ENCODE measurements at regions not wholly inside any gene's neighbourhood (a gene's known extent, or its start where the extent isn't known, plus 50 kb on each side); places are given as distances from the start of the nearest gene placed in this dataset.
"Not testable (repeated sequence)": the region's sequence is repeated elsewhere in the genome, so short reads cannot be mapped to it uniquely, and the experiment has no call there.

DNA sequence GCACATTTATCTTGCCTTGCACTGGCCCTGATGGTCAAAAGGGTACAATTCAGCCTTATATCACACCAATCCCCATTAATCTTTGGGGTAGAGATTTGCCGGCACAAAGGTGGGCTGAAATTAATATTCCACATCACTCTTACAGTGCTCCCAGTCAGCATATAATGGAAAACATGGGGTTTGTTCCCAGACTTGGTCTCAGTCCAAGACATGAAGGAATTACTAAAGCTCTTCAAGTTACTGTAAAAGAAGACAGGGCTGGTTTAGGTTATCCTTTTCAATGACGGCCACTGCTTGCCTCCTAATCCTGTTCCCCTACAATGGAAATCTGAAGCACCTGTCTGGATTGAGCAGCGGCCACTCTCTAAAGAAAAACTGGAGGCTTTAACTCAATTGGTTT is 160.7 kb downstream of the IER5 start:
- no peak overlapping the region for H3K4me3 ChIP-seq (ENCODE audit: low read length)
- DNase-seq (ENCODE audit: low read depth) = no peak
- TF ChIP-seq, protein P1, sequence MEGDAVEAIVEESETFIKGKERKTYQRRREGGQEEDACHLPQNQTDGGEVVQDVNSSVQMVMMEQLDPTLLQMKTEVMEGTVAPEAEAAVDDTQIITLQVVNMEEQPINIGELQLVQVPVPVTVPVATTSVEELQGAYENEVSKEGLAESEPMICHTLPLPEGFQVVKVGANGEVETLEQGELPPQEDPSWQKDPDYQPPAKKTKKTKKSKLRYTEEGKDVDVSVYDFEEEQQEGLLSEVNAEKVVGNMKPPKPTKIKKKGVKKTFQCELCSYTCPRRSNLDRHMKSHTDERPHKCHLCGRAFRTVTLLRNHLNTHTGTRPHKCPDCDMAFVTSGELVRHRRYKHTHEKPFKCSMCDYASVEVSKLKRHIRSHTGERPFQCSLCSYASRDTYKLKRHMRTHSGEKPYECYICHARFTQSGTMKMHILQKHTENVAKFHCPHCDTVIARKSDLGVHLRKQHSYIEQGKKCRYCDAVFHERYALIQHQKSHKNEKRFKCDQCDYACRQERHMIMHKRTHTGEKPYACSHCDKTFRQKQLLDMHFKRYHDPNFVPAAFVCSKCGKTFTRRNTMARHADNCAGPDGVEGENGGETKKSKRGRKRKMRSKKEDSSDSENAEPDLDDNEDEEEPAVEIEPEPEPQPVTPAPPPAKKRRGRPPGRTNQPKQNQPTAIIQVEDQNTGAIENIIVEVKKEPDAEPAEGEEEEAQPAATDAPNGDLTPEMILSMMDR (conservative IDR thresholded peaks at IDR 0.05; ENCODE audit: low read depth, low read length) = no peak

DNA sequence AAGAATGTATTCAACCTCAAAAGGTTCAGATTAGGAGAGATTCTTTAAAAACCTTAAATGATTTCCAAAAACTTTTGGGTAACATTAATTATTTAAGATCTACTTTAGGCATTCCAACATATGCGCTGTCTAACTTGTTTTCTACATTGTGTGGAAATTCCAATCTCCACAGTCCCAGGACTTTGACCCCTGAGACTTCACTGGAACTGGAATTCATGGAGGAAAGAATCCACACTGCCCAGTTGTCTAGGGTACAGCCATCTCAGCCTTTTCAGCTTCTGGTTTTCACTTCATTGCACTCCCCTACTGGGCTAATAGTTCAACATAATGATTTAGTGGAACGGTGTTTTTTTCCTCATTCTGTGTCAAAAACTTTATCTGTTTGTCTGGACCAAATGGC is 161.5 kb downstream of the IER5 start:
- H3K4me3 ChIP-seq (ENCODE audit: low read length) = no peak overlapping the region
- peak; percentile 21 for DNase-seq (ENCODE audit: low read depth)
- TF ChIP-seq, protein P1 (conservative IDR thresholded peaks at IDR 0.05; ENCODE audit: low read depth, low read length) = no peak

DNA sequence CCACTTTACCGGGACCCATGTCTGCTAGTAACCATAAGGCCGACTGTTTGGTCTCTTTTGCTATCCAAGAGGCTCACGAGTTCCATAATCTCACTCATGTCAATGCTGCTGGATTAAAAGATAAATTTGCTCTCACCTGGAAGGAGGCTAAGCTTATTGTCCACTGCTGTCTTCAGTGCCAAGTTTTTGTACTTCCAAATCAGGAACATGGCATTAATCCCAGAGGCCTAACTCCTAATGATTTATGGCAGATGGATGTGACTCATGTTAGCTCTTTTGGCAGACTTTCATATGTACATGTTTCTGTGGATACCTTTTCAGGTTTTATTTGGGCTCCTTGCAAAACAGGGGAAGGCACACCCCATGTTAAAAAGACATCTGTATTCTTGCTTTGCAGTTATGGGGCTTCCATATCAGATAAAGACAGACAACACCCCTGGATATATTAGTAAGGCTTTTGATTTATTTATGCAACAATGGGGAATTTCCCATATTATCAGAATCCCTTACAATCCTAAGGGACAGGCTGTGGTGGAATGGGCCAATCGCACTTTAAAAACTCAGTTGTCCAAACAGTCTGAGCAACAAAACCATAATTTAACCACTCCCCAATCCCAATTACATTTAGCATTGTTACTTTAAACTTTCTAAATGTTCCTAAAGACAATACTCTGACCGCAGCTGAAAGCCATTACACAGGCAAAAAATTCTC is 162.7 kb downstream of the IER5 start:
- TF ChIP-seq, protein P1 (conservative IDR thresholded peaks at IDR 0.05; ENCODE audit: low read depth, low read length) = no peak
- H3K4me3 ChIP-seq (ENCODE audit: low read length) = no peak overlapping the region
- DNase-seq (ENCODE audit: low read depth) = peak; percentile 64

DNA sequence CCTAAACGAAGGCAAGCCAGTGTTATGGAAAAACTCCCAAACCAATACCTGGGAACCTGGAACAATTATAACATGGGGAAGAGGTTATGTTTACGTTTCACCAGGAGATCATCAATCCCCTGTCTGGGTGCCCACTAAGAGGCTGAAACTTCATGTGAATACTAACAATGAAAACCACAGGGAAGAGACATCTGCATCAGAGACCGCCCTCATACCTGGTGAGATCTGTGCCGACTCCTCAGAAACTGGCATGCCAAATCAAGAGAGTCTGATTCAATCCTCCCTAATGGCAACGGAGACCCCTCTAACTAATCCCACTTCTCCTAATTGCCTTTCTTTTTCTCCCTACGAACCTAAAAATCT is 163.2 kb downstream of the IER5 start:
- TF ChIP-seq, protein P1 (conservative IDR thresholded peaks at IDR 0.05; ENCODE audit: low read depth, low read length) = no peak
- H3K4me3 ChIP-seq (ENCODE audit: low read length) = no peak overlapping the region
- no peak for DNase-seq (ENCODE audit: low read depth)

DNA sequence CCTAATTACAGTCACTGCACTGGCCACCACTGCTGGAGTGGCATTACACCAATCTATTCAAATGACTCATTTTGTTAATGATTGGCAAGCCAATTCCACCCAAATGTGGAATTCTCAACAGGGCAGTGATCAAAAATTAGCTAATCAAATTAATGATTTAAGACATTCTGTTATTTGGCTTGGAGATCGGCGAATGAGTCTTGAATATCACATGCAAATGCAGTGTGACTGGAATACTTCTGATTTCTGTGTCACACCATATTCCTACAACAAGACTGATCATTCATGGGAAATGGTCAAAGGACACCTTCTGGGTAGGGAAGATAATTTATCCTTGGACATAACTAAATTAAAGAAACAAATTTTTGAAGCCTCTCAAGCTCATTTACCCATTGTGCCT is 165.1 kb downstream of the IER5 start:
- H3K4me3 ChIP-seq (ENCODE audit: low read length); DNase-seq (ENCODE audit: low read depth): not testable (repeated sequence)

DNA sequence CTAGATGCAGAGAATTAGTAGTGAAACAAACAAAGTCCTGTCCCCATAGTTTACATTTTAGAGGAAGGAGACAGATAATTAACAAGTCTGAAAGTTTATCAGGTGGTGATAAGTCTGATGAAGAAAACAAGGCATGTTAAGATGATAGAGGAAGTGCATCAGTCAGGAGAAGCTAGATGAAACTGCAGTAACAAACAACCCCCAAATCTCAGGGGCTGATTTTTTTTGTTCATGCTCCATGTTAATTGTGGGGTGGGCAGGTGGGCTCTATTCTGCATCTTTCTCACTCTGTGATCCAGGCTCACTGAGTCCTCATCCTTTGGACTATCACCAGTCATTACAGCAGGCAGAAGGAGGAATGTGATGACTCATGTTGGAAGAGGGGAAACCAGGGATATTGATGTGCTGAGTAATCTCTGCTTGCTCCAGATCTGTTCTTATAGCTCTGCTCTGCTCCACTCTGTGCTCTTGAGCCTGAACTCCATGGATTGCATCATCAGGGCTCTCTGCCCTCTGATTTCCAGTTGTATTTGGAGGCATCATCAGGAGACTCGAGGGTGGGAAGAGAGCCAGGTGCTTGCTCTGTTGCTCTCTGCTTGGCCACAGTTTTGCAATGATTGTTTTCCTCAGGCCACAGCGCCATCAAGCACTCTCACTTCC is 166.9 kb downstream of the IER5 start:
- no peak overlapping the region for H3K4me3 ChIP-seq (ENCODE audit: low read length)
- TF ChIP-seq, protein P1 (conservative IDR thresholded peaks at IDR 0.05; ENCODE audit: low read depth, low read length) = no peak
- peak; percentile 70 for DNase-seq (ENCODE audit: low read depth)

DNA sequence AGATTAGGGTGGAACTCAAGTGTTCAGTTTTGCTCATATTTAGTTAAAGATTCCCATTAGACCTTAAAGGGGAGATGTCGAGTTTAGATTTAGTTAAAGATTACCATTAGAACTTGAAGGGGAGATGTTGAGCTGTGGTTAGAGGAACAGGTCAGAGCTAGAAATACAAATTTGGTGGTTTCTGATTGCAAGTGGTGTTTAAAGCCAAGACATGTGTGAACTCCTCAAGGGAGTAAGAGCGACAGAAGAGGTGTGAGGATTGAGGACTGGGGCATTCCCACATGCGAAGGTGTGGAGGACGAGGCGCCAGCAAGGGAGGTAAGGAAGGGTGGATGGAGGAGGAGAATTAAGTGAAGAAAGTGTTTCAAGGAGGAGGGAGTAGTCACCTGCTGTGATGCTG is 168.6 kb downstream of the IER5 start:
- DNase-seq (ENCODE audit: low read depth) = no peak
- H3K4me3 ChIP-seq (ENCODE audit: low read length) = no peak overlapping the region
- TF ChIP-seq, protein P1 (conservative IDR thresholded peaks at IDR 0.05; ENCODE audit: low read depth, low read length) = no peak

Measured in retinal pigment epithelial cell (primary cell).